T-helper 2 cell (primary cell): ENCODE measurements at regions not wholly inside any gene's neighbourhood (a gene's known extent, or its start where the extent isn't known, plus 50 kb on each side); places are given as distances from the start of the nearest gene placed in this dataset.

ENCODE experiments used
- DNase-seq, 5 experiments: peaks; one replicate each; pipeline versions ENCODE4 v3.0.0 to v3.0.0-alpha.2; 2012 to 2022

DNA sequence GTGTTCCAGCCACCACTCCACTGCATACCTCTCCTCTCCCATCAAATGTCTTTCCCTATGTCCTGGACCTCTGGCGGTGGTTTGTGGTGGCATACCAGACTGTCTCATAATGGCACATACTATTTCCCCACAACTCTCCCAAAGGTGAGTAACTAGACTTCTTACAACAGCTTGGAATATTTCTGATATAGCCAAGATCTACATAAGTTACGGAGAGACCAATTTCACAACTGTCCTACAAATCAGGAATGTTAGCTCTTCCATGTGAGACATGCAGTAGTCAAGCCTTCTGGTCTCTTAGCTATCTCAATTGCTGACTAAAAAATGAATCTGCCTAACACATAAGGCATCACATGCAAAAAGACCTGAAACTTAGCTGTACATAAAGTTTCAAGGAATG, 588.9 kb downstream of the RNF144B start:
- DNase-seq, result no peak

DNA sequence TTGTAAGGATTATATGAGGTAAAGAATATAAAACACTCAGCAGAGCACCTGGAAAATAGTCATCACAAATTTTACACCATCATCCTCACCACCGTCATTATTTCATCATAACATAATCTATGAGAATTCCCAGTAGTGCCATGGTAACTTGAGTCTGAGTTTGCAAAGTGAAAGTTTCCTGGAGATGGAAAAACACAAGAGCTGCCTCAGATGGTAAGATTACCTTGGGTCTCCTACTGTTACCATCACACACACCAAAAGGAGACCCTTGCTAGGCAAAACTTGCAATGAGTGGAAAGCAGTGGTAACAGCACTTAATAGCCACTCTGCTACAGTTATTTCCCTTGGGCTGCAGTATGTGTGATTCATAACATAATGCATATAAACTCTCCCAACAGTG, 589.8 kb downstream of the RNF144B start:
- DNase-seq, result no peak

DNA sequence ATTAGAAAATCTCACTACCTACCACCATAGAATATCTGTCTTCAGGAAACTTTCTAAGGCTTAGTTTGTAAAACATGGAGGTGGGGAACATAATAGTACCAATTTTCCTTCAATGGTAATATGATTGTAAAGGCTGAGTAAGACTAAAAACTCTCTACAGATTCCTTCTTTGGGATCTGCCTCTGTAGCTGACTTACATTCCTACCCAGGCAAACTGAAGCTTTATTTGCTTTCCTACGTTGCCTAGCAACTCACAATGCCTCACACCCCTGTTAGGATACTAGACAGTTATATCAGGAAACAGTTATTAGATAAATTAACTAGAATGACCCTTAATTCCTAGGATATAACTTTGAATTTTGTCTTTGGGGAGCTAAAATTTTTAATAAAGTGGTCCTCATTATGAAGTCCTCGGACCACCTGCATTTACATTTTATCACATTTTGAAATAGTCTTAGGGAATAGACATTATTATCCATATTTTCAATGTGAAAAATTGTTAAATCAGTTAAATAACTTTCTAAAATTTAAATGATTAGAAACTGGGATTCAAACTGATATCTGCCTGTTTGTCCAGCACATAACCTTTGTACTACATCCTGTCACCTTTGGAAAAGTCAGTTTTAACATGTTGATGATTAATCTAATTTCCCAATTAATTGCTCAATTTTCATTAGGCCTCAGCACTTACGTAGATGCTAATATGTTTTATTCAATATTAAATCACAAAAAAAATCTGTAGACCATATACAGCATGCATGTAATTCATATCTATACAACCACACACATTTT, 591.4 kb downstream of the RNF144B start:
- no peak for DNase-seq

DNA sequence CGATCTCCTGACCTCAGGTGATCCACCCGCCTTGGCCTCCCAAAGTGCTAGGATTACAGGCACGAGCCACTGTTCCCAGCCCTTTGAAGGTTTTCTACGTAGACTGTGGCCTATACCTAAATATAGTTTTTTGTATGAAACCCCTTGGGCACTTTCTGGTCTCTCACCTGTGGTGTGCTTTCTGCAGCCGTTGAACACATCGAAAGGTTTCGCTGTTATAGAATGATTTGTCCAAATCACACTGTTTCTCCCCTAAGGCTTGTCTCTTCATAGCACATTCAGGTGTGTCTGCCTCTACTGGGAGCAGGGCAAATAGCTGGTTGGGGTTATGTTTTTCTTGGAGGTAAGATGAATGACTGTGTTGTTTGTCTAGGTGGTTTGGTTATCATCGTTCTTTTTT, 597.9 kb downstream of the RNF144B start:
- no peak for DNase-seq

DNA sequence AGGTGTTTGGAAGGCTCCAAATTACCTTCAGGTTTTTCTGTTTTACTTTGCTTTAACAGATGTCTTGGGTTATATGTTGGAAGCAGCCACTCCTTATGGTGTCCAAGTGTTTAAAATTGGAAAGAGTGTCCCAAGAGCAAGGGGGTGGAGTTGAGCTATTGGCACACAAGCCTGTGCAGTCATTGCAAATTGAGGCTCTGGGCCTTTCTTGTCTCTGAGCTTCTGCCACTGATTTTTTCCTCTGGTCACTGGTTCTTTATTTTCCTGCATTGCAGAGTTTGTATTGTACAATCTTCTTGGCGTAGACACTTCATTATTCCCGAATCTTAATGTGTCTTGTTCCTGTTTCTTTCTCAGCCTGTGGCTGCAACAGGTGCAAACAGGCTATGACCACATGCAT, 598.8 kb downstream of the RNF144B start:
- DNase-seq, result no peak

DNA sequence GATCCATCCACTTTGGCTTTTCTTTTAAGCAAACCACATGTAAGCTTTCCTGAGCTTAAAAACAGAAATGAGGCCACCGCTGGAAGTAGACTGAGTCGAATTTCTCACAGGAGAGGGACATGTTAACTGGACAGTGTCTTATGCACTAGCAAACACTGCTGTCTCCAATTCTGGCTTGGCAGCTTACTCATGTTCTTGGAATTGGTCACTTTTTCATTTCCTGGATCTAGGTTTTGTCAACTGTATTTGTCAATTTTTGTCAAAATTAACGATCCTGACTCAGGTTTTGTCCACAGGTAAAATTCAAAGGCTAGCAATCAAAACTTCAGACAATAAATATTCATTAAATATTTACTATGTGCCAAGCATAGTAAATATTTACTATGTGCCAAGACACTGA, 601.5 kb downstream of the RNF144B start:
- no peak for DNase-seq

DNA sequence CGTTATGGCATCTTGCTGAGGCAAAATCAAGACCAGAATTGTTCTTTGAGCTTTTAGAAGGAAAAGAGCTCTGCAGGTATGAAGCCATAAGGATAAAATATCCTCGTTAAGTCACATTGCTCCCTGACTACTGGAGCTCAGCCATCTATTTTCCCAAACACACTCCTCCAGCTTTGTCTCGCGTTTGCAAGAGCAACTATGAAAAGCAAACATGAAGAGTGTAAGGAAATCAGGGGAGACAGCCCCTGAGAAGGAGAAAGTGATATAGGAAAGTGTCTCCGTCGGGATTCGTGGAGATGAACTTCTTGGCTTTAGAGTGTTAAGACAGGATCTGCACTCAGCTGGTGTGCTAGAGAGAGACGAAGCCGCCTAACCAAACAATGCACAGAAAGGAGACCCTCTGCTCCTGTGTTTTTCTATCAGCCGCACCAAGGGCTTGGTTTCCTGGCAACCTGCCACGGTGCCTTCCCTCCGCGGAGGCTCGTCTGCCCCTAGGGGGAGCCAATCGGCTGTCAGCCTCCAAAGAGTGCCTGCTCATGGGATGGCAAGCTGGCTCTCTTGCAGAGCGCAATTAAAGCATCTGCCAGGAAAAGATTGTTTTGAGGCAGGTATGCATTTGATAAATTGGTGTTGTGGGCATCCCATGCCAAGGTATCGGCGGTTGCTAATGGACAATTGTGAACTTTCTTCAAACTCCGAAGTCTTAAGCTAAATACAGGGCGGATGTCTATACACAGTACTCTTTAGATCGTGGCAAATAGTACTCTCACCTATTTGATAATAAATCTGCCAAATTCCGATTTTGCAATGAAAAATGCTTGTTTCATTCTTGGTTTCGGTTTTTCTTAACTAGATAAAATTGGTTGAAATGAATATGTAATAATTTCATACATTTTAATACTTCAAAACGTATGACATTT, 603.2 kb downstream of the RNF144B start:
- peak in 1 of 5 experiments; percentile 46 for DNase-seq

DNA sequence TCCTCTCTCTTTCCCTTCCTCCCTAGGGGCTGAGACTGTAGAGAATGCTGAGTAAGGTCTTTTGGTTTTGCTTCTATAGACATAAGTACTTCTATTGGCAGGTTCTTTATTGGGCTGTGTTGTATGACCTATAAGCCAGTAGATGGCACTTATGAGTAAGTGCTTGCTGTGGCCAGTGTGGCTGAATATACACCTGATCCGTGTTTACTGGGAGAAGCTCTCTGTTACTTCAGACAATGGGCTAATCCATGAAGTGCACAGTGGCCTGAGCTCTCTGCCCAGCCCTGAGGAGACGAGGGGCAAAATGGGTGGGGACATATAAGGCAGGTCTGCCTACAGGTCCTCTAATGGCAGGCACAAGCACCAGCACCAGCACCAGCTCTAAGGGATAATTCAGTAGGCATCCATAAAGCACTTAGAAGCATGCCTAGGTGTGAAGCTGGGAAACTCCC, 610.3 kb downstream of the RNF144B start:
- peak in 1 of 5 experiments; percentile 23 for DNase-seq

DNA sequence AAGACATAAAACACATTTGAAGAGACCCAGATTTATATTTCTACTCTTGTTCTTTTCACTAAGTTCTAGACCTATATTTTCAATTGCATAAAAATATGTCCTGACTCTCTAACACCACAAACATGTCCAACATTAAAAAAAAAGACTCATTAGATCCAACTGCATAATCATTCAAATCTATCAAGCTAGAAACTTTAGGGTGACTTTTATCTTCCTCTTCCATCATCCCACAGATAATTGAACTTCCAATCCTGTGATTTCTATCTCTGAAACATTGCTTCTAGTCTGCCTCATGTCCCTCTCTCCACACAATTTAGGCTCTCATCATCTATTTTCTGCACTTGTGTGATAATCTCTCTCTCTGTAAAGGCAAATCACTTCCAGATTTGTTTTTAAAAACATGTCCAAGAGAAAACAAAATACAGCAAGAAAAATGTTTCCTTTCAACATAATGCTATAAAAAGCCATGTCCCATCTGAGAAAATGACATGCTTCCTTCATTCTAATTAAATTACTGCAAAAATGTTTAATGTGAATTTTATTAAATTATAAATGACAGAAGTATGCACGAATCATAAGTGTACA, 615.9 kb downstream of the RNF144B start:
- no peak for DNase-seq

DNA sequence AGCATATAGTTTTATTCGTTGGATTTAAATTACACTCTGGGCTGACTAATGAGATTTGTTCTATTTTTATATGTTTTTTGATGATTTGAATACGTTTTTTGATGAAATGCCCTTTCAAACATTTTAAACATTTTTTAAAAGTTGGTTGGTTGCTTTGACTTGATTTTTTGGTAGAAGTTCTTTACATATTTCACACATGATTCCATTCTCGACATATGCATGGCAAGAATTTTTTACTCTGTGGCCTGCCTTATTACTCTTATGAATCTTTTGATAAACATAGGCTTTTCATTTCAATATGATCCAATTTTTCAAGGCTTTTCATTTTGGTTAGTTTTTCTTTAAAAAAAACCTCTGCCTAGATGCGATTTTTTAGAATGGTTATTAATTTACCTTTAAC, 617.0 kb downstream of the RNF144B start:
- no peak for DNase-seq

DNA sequence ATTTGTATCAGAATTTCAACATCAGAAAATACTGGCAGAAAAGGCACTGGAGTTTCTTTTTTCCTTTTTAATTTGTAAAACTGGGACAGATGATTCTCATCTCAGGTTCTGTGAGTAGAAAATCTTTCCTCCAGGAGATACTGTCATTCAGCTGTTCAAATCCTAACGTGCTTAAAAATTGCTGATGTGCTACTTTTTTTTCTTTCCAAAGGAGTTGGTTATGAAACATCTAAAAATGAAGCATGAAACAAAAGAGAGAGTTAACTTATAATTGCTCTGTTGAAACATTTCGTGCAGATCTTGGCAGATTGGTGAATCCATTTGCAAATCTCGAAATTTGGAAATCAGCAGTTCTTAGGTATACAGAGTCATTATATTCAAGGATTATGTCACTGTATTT, 622.6 kb downstream of the RNF144B start:
- no peak for DNase-seq

DNA sequence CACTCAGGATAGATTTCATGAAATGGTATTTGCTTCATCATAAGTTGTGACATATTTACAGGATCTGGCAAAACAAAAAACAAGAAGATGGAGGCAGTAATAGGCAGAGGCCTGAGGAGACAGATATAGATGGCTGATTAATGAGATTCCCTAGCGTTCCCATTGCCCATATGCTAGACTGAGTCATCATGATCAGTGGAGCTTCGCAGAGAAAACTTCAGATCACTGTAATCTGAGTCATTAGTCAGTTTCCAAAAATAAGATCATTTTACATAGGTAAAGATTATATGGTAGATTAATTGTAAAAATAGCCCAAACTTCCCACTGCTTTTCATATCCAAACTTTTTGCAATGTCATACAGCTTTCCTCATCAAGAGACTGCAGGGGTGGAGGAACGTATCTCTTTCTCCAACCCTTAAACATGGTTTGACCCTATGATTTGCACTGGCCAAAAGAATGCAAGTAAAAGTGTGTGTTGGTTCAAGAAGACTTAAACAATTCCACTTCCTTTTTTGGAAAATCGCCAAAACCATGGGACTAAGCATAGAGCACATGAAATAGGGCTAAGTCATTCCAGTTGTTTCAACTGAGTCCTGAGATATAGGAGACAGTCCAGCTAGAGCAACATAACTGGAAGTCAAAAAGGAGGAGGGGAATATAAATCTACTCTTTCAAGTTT, 626.0 kb downstream of the RNF144B start:
- DNase-seq, result no peak

DNA sequence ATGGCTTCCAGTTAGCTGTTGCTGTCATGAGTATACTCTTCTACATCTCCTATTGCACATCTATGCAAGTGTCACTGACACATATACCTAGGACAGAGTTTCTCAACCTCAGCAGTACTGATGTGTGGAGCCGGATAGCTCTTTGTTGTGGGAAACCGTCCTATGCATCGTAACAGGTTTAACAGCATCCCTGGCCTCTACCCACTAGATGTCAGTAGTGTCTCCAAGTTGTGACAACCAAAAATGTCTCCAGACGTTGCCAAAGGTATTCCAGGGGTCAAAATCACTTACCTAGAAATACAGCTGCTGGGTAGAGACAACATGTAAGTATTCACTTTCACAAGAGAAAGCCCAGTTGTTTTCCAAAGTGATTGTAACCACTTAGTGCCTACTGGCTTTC, 637.6 kb downstream of the RNF144B start:
- peak in 1 of 5 experiments; percentile 0 for DNase-seq

DNA sequence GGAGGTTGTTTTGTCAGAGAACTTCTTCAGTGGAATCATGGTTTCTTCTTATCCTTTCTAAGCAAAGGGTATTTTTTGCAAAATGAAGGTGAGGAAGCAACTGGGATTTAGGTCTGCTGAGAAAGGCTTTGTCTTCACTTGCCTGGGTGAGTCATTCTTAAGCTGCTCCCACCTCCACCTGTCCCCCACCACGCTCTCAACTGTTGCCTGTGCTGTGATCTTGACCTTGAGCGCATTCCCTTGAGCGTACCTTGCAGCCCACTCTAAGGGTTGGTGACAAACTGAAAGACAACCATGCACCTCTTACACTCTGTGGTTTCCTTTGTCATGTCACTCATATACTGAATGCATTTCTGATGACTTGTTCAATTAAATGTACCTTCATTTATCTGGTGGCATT, 641.1 kb downstream of the RNF144B start:
- DNase-seq, result no peak

DNA sequence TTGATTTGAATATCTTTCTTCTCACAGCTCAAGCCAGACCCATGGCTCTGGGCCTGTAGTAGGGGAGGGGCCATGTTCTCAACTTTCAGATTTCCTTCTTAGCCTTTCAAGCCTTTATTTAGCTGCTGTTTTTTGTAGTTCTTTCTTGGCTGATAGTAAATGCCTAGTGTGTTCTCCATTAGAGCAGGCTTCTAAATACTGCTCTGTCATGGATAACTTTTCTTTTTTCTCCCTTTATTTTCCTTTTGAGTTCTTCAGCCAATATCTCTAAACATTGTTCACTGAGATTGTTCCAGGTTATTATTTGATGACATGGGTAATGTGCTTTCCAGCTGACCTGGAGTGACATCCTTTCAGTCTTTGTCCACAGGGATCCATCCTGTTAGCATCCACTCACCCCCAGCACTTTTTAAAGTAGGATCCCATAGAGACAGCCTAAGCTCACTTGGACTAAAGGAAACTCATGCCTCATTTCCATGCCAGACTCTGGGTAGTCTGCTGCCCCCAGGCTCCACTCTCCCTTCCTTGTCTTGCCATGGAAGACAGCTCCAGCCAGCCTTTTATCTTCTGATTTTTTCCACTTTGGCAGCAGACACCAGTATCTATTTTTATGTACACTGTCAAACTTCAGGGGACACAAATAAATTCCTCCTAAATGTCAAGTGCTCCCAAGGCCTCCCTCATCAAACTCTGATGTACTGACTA, 645.6 kb downstream of the RNF144B start:
- DNase-seq, result no peak

DNA sequence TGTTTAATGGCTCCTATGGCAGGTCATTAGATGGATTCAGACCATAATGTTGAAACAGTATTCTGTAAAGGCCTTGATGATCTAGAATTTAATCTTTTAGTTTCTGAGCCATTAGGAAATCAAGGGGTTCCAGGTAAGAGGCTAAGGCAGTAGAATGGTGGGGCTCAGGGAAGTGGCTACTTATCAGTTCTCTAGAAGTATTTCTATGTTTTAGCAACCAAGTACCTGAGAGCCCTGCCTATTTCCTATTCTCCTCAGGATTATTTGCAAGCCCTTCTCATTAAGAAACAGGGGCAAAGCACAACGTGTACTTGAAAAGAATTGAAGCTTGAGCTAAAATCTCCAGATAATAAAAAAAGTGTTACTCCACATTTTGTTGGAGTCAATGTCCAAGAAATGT, 646.5 kb downstream of the RNF144B start:
- no peak for DNase-seq

DNA sequence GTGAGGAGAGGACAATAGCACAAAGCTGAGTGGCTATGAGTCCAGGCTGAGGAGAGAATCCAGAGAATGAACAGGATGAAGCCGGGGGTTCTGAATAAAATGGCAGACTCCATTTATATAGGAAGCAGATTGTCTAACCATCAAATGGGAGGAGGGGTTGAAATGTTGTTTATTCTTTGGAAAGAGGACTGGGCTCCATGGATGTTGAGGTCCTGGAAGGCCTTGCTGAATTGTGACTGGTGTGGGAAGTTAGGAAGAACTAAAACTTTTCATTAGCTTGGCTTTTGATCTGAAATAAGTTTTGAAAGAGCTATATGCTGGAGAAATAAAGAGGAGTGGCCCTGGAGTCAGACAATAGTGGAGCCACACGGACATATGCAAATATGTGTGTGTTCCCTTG, 647.8 kb downstream of the RNF144B start:
- DNase-seq, result no peak

DNA sequence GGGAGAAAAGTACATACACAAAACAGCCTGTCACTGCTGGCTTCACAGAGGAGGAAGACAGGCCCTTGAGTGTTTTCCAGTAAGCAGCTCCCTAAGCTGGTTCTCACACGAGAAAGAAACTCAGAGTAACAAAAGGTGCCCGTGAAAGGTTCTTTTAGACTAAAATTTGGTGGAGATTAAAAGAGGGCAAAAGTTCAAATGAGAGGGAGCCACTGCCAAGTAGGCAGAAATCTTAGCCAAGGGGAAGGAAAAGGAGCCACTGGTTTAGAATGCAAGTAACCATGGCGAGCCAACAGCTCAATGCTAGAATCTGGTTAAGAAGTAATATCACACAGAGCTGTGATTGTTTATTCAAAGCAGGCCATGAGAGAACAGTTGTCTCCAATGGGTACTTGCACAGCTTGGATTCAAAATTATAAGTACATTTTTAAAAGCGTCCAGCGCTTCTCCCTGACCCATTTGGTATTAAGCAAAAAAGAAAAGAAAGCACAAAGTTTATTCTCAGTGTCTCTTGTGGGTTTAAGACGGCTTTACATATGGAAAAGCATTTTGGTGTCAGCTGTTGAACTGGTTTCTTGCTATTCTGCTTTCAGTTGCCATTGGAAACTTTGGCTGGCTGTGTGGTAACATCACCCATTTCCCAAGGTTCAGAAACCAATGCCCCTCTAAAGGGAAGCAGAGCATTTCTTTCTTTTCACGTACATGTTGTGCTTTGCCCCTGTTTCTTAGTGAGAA, 648.5 kb downstream of the RNF144B start:
- no peak for DNase-seq

DNA sequence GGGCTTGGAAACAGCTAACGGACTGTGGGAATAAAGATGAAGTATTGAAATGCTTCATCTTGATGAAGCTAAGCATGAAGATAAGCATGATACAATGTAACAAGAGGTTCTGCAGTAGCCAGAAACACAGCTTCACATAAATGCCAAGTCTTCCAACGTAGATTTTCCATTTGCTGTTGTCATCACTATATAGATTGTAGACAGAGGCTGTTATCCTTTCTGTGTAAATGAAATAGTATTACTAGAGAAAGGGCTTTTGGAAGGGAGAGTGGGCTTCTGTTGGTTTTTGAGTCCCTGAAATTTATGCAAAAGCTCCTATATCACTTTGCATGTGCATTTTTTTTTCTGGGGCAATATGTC, 649.0 kb downstream of the RNF144B start:
- no peak for DNase-seq

DNA sequence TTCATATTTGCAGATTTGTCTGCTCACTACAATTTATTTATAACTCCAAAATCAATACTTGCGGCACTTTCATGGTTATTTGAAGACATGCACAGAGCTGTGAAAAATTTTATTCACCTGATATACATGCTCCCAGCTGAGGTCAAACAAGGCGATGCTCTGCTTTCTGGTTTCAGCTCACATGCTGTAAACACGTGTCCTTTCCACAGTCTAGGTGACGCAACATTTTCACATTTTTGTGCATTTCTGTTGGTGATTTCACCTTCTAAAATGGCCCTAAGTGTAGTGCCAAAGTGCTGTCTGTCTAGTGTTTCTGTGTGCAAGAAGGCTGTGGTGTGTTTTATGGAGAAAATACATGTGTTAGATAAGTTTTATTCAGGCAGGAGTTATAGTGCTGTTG, 650.5 kb downstream of the RNF144B start:
- no peak for DNase-seq

DNA sequence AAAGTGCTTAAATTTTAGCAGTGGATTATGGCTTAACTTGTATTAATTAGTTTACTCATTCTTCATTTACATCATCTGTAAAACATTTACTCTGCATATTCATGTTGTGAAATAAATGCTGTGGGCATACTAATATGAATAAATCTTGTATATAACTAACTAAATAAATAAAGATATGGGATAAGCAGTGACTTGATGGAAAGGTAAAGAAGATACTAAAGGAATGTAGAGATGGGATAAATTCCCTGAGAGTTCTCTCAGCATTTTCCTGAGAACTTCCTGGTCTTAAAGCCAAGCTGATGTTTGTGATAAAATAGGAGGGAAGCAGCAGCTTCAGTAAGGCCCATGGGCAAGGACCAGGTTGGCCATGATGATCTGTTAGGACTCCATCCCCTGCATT, 652.1 kb downstream of the RNF144B start:
- DNase-seq, result no peak

DNA sequence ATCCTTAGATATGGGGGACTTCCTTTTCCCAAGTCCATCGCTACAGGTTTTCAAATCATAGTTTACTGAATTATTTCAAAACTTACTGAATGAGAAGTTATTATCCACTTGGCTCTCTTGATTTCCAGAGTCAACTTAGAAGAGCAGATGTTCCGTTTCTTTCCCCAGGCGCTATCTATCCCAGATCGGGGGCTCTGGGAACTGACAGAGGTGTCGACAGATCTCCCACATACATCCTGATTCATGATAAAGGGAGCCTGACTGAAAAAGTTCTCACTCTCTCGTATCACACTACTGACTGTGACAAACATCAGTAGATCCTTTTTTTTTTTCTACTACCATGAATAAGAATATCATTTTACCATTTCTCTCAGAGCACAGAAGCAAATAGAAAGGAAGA, 654.8 kb downstream of the RNF144B start:
- DNase-seq, result no peak
